PC-9 (cell line): ENCODE measurements at regions not wholly inside any gene's neighbourhood (a gene's known extent, or its start where the extent isn't known, plus 50 kb on each side); places are given as distances from the start of the nearest gene placed in this dataset.

Experiments
- BruUV-seq: library from RNA; stranded (reverse); fragments of 400-500 nt; replicated peaks from 2 replicates; lab custom pipeline; 2021; lab: Mats Ljungman, UMichigan
- CTCF ChIA-PET: fragments of 300-600 bp; sonication (Branson Sonifier 250); formaldehyde crosslinking; loops from one replicate; lab custom pipeline; 2022; ENCODE audit warnings: antibody characterized with exemption; lab: Charles Lee
- POLR2A ChIA-PET: fragments of 300-600 bp; sonication (Branson Sonifier 250); formaldehyde crosslinking; loops from one replicate; lab custom pipeline; 2022; ENCODE audit warnings: antibody characterized with exemption; ENCODE audit not compliant: unreplicated experiment; lab: Charles Lee
- DNase-seq, 2 experiments: peaks; one replicate each; pipeline versions ENCODE4 v3.0.0 to v3.0.0-alpha.2; 2015 to 2022; ENCODE audit warnings: mixed read lengths in 1 of 2
- H2AFZ ChIP-seq: fragments of 200-600 bp; sonication (generic); 2 replicates; pipeline ENCODE4 v1.8.1; 2017; ENCODE audit warnings: antibody characterized with exemption
- H3F3A ChIP-seq: fragments of 200-600 bp; sonication (generic); 2 replicates; pipeline ENCODE4 v1.8.1; 2017; ENCODE audit warnings: antibody characterized with exemption, mild to moderate bottlenecking, low read depth; ENCODE audit not compliant: insufficient read depth
- H3K27ac ChIP-seq: fragments of 200-600 bp; sonication (generic); 2 replicates; pipeline ENCODE4 v1.6.1; 2016; ENCODE audit warnings: mixed run types
- H3K27me3 ChIP-seq: fragments of 200-600 bp; sonication (generic); 2 replicates; pipeline ENCODE4 v1.6.1; 2016; ENCODE audit warnings: low read depth, mixed run types; ENCODE audit not compliant: insufficient read depth
- H3K36me3 ChIP-seq: fragments of 200-600 bp; sonication (generic); 2 replicates; pipeline ENCODE4 v1.6.1; 2016; ENCODE audit warnings: low read depth, mixed run types
- H3K4me1 ChIP-seq: fragments of 200-600 bp; sonication (generic); replicated peaks from 2 replicates; pipeline ENCODE4 v1.6.1; 2016; ENCODE audit warnings: mixed run types; ENCODE audit not compliant: insufficient read depth
- H3K4me2 ChIP-seq: fragments of 200-600 bp; sonication (generic); 2 replicates; pipeline ENCODE4 v1.6.1; 2017; ENCODE audit warnings: mixed run types
- H3K4me3 ChIP-seq: fragments of 200-600 bp; sonication (generic); 2 replicates; pipeline ENCODE4 v1.6.1; 2016; ENCODE audit warnings: mixed run types
- H3K79me2 ChIP-seq: fragments of 200-600 bp; sonication (generic); 2 replicates; pipeline ENCODE4 v1.6.1; 2017; ENCODE audit warnings: low read depth, mixed run types
- H3K9me2 ChIP-seq: fragments of 200-600 bp; sonication (generic); 2 replicates; pipeline ENCODE4 v1.8.1; 2017; ENCODE audit warnings: mild to moderate bottlenecking; ENCODE audit not compliant: insufficient read depth
- H3K9me3 ChIP-seq: fragments of 200-600 bp; sonication (generic); 2 replicates; pipeline ENCODE4 v1.8.1; 2016; ENCODE audit warnings: low read depth; ENCODE audit not compliant: insufficient read depth
- H4K20me1 ChIP-seq: fragments of 200-600 bp; sonication (generic); 2 replicates; pipeline ENCODE4 v1.8.1; 2017; ENCODE audit not compliant: insufficient read depth
- CTCF ChIP-seq: fragments of 200-600 bp; sonication (generic); conservative IDR thresholded peaks from 2 replicates; pipeline ENCODE4 v1.6.1; 2017; ENCODE audit warnings: mixed run types, antibody characterized with exemption, mild to moderate bottlenecking, moderate library complexity
- EZH2 ChIP-seq: fragments of 200-600 bp; sonication (generic); IDR thresholded peaks from 2 replicates; pipeline ENCODE4 v1.8.0; 2017; ENCODE audit warnings: antibody characterized with exemption, low read depth
- intact Hi-C: fragments of 100-400 bp; cut with micrococcal nuclease; formaldehyde crosslinking; loops from one replicate; pipeline ENCODE4 v1.10.0; 2022; ENCODE audit not compliant: unreplicated experiment

- H3K4me2 ChIP-seq: no peak overlapping the region
- peaks cover 7% of the 10 kb centered on the region; the same call in 1 of the 2 replicates for H3K9me3 ChIP-seq
- ChIA-PET CTCF (no interaction called here), POLR2A (interaction anchor here (0.6 kb wide), 1 partner anchor 387 kb away, joined by 3 read pairs; no protein-coding TSS in a partner anchor)
- no peak overlapping the region for H2AFZ ChIP-seq
- TF ChIP-seq CTCF: no peak
- TF ChIP-seq EZH2: no peak
- H3K79me2 ChIP-seq: no peaks in the 10 kb centered on the region
- BruUV-seq: no TSS peak
- H3F3A ChIP-seq: peaks cover 35% of the 10 kb centered on the region
- H3K4me3 ChIP-seq: no peak overlapping the region
- H3K4me1 ChIP-seq: peaks cover 41% of the 10 kb centered on the region
- H3K9me2 ChIP-seq: no peaks in the 10 kb centered on the region
- no peak overlapping the region for H3K27ac ChIP-seq
- H3K27me3 ChIP-seq: no peaks in the 10 kb centered on the region
- no peaks in the 10 kb centered on the region for H3K36me3 ChIP-seq
- no peaks in the 10 kb centered on the region for H4K20me1 ChIP-seq
- no peak for DNase-seq
- intact Hi-C loops: no loop called here
Observed at GRCh38 chr7:29619111-29619510, 55.5 kb downstream of the PRR15 start.

GRCh38 chr7:29619848-29620555, 56.4 kb downstream of the PRR15 start:
- H3K4me3 ChIP-seq: no peak overlapping the region
- peaks cover 36% of the 10 kb centered on the region for H3F3A ChIP-seq
- no peaks in the 10 kb centered on the region for H3K9me2 ChIP-seq
- no peak for DNase-seq
- CTCF ChIA-PET: no interaction called here
- BruUV-seq: no TSS peak
- no peak for TF ChIP-seq EZH2
- TF ChIP-seq CTCF: no peak
- POLR2A ChIA-PET: interaction anchor here (0.9 kb wide), 1 partner anchor 62 kb away, joined by 3 read pairs; no protein-coding TSS in a partner anchor
- peaks cover 7% of the 10 kb centered on the region; the same call in 1 of the 2 replicates for H3K9me3 ChIP-seq
- no peaks in the 10 kb centered on the region for H4K20me1 ChIP-seq
- H3K27me3 ChIP-seq: no peaks in the 10 kb centered on the region
- H3K27ac ChIP-seq: no peak overlapping the region
- H3K4me1 ChIP-seq: peaks cover 45% of the 10 kb centered on the region
- intact Hi-C loops: loop anchor here (5.0 to 10.0 kb wide), 3 partner anchors 62 to 855 kb away; partner anchors contain the start of gene NOD1
- H3K36me3 ChIP-seq: no peaks in the 10 kb centered on the region
- H2AFZ ChIP-seq: no peak overlapping the region
- H3K4me2 ChIP-seq: no peak overlapping the region
- H3K79me2 ChIP-seq: no peaks in the 10 kb centered on the region

- ChIA-PET CTCF (no interaction called here), POLR2A (interaction anchor here (0.9 kb wide), 1 partner anchor 62 kb away, joined by 3 read pairs; no protein-coding TSS in a partner anchor)
- BruUV-seq: TSS peak; percentile 16
- Histone ChIP-seq H3K27ac (no peak overlapping the region), H3K36me3 (no peaks in the 10 kb centered on the region), H3K79me2 (no peaks in the 10 kb centered on the region), H3K4me1 (peaks cover 49% of the 10 kb centered on the region), H2AFZ (no peak overlapping the region), H3K4me2 (no peak overlapping the region), H3F3A (peaks cover 38% of the 10 kb centered on the region), H3K27me3 (no peaks in the 10 kb centered on the region), H3K4me3 (no peak overlapping the region), H3K9me2 (no peaks in the 10 kb centered on the region), H3K9me3 (peaks cover 7% of the 10 kb centered on the region; the same call in 1 of the 2 replicates), H4K20me1 (no peaks in the 10 kb centered on the region)
- intact Hi-C loops: loop anchor here (5.0 to 10.0 kb wide), 3 partner anchors 62 to 854 kb away; partner anchors contain the start of gene NOD1
- DNase-seq: no peak
- TF ChIP-seq CTCF: no peak
- TF ChIP-seq EZH2: no peak
Observed at GRCh38 chr7:29620556-29620930, 56.9 kb downstream of the PRR15 start.
